DMS 273 treated with DMSO at 0.1 percent for 48 hours (cell line): ENCODE measurements at regions not wholly inside any gene's neighbourhood (a gene's known extent, or its start where the extent isn't known, plus 50 kb on each side); places are given as distances from the start of the nearest gene placed in this dataset.

Experiments used
- DNase-seq: peaks from one replicate; lab custom pipeline; 2025; lab: John Stamatoyannopoulos, UW

DNA sequence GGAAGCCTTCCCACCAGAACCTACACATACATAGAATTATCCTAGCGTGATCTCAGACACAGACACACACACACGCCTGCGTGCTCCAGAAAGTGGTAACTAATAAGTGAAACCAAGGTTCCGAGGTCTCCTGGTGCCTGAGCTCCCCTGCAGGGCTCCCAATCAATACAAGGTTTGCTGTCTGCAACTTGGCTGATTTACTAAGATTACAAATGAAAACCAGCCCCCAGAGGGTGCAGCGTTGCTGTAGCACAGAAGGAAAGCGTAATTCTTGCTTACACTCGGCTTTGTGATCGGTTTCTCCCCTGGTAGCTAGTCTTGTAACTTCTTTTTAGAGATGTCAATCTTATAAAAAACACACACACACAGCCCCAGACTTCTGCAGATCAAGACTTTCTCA, 334.1 kb upstream of the XYLT1 start:
- no peak for DNase-seq

DNA sequence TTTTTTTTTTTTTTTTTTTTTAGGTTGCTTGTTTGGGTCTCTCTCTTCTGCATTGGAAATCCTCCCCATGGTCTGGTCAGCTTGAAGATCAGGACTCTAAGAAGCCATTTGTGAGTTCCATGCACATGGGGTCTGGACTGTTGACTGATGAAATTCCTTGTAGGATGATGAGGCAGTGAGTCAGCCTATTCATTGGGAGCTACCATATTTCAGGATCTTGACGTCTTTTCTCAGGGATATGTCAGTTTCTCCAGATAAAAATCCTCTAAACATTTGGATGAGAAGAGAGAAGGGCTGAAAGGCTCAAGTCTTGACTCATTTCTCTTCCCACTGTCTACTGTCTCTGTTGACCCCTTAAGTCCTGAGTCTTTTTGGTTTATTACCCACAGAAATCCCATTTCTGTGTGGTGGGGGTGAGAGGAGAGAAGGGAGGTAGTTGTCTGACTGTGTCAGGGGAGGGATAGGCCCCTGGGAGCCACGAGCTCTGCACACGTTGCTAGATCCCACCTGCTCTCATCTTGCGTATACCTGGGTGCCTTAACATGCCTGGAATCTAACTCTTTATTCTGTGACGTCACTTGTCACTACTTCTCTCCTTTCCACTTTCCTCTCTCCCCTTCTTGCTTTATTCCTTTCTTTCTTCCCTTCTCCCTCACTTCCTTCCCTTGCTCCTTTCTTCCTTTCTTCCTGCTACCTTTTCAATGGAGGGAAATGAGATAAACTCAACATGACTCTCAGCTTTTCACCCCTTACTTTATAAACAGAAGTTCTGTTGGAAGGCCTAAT, 333.1 kb upstream of the XYLT1 start:
- DNase-seq = no peak

DNA sequence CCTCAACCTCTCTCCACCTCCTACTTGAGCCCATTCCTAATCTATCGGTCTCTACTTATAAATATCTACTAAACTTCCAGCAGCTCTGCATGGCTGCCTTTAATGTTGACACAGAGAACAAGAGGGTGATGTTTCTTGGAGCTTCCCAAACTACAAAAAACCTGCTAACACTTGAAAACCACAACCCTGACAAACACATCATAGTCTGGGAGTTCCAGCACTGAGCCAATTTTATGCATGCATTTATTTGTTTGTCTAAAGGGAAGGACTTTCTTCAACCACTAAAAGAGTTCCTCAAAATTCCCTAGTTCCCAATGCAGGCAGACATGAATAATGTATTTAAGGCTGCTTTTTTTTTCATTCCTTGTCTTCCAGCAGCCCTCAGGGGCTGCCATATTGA, 331.8 kb upstream of the XYLT1 start:
- no peak for DNase-seq

DNA sequence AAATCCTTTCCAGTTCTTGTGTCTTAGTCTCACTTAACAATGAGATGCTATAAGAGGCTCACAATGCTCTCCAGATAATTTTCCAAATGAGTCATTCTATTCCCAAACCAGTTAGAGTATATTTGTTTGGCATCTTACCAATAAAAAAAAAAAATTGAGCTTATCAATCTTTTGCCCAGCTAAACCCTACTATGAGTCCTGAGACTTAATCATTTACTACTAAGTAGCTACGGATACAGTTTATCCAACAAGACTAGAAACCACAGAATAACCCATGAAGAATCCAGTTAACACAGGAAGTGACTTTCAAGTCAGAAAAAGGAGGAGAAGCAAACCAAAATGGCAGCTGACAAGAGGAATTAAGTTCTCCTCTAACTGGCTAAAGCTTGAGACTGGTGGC, 330.3 kb upstream of the XYLT1 start:
- no peak for DNase-seq

DNA sequence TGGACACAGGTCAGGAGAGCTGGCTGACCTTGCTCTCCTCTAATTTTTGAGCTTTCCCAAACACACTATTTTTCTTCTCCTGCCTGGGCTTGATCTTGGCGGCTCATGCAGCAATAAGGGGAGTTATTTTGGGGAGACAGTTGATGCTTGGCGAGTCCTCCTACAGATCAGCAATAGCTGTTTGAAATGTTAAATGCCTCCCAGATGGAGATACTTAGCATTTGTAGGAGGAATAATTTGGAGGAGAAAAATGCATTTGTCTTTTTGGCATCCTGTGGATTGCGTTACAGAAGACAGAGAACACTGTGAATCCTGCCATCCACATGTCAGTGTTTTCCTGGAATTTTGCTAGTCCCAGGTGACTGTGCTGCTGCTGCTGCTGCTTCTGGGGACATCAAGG, 328.0 kb upstream of the XYLT1 start:
- no peak for DNase-seq

DNA sequence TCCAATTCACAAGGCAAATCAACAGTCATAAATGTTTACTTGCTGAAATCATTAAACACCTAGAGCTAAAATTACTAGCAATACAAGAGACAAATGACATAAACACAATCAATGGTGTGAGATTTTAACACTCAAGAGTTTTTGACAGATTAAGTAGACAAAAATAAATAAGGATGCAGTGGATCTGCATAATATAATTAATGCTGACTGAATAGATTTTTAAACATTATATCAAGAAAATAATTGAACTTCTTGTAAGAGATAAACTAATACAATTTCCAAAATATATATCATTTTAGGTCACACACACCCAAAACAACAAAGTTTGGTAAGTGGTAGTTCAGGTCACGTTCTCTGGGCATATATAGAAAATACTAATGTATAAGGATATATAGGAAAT, 322.6 kb upstream of the XYLT1 start:
- DNase-seq = no peak

DNA sequence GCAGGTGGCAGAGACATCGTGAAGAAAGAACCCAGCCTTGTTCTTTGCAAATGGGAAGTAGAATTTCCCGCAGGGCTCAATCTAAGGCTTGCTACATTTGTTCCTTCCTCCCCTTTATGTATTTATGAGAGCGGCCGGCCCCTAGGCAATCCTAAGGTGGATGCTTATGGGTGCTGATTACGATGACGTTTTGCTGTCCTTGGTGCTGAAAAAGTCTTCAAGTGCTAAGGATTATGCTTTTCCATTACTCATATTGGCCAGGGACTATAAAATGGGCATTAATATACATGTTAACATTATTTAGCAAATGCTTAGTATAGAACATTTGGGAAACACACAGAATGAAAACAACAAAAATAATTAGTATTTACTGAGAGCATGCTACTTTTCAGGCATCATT, 313.3 kb upstream of the XYLT1 start:
- no peak for DNase-seq

DNA sequence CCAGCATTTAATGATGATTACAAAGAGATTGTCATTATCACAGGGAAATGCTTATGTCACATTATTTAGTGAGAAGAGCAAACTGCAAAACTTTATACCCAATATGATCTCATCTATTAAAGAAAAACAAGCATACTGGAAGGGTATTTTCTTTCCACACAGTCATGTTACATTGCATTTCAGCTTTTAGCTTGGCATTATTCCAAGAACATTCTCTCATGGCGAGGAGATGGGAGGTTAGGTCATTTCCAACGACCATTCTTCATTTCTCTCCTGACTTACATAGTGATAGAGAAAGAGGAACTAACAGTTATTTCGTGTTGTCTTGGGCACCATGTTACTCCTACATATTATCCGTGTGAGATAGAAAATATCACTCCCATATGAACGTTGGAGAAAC, 309.4 kb upstream of the XYLT1 start:
- no peak for DNase-seq

DNA sequence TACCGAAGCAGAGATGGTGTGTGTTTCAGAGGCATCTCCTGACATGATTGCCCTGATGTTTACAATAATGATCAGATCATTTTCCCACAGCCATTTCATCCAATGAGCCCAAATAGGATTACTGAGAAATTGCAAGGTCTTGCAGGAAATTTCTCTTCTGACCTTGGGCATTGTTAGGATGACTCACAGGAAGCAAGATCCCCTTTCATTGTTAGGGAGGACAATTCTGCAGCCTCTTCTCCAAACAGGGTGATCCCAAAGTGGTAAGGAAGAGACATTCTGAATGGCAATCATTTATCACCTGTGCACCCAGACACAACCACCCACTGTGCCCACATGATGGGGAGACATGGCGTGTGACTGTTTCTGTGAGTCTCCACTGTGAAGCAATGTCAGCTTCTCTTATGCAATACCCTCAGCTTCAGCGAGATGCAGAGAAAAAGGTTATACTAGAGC, 306.7 kb upstream of the XYLT1 start:
- no peak for DNase-seq

DNA sequence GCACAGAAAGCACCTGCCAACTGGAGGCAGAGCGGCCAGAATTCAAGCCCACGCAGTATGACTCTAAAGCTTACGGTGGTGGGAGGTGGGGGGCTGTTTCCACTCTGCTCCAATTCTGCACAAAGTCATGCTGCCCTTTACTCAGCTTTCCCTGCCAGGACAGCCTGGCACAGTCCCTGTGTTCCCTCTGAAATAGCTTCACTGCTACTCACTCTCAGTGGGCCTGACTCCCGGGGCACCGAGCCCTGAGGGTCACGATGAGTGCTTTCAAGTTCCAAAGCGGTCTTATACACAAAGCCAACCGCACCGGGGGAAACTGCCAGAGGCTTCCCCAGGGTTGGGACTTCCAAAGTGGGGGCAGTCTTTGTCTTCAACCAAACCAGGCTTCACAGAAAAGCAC, 306.1 kb upstream of the XYLT1 start:
- DNase-seq = no peak

DNA sequence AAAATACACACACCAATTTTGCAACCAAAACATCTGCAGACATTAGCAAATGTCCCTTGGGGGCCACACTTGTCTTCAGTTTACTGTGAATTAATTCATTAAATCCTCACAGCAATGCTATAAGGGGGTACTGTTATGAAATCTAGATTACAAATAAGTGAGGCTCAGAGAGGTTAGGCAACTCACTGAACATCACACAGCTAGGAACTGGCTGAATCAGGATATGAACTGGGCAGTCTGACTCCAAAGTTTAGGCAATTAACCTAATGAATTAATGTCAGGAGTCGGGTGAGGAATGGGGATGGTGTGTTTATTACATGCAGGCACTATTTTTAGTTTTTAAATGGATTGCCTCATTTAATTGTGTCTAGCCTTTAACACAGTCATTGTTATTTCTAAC, 305.7 kb upstream of the XYLT1 start:
- DNase-seq = no peak

DNA sequence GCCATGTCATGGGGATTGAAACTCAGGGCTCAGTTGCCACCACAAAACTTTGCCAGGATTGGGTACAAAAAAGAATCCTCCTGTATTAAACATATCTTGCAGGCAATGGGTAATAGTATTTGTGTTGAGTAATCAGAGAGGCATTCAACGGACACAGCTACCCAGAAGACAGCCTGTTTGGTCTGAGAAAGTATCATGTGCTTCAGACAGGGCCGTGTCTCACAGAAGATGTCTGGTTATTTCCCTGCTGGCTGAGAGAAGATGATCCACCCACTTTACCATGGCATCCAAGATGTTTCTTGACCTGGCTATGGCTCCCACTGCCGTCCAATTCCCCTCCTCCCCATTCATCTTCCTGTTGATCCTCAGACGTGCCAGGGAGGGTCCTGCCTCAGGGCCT, 304.3 kb upstream of the XYLT1 start:
- no peak for DNase-seq

DNA sequence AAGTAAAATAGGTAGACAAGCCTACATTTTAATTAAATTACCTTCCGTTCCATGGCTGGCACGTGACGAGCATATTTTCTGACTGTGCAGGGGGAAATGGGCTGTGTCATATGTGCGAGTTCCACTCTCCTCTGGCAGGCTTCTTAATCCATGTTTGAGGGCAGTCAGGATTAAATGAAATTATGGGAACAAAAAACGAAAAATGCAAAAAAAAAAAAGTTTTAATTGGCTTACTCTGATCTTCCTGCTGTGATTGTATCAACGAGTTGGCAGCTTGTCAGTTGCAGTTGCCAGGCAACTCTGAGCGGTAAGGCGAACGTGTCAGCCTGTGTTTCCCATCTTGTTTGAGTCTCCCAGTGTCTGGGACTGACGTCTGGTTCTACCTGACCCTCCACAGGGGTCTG, 302.9 kb upstream of the XYLT1 start:
- no peak for DNase-seq

DNA sequence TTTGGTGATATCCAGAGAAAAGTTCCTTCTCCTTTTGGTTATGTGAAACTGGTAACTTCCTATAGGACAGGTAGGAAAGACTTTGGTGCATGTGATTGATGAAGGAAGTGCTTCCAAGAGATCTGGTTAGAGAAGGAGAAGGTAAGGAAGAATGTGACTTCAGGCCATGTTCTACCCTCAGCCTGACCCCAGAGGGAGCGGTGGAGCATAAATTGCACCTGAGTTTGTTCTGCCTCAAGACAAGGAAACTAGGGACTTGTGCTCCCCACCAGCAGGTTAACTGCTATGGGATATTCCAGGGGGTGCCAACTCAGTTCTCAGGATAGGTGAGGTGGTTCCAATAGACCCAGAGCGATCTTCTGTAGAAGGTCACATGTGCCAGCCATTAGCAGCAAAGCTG, 299.3 kb upstream of the XYLT1 start:
- no peak for DNase-seq

DNA sequence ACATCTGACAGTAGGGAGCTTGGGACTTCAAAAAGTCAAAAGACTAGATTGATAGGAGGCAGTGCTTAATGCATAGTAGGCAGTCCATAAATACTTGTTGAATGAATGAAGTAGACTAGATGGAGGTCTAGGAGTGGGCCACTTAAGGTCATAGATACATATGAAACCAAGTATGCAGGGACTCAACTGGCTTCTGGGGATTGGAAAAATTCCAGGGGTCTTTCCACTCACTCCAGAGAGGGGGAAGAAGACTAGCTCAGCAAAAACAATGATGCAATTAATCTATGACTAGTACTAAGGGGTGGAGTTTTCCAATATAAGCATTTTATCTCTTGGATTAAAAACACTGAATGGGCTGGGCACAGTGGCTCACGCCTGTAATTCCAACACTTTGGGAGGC, 298.3 kb upstream of the XYLT1 start:
- DNase-seq = no peak

DNA sequence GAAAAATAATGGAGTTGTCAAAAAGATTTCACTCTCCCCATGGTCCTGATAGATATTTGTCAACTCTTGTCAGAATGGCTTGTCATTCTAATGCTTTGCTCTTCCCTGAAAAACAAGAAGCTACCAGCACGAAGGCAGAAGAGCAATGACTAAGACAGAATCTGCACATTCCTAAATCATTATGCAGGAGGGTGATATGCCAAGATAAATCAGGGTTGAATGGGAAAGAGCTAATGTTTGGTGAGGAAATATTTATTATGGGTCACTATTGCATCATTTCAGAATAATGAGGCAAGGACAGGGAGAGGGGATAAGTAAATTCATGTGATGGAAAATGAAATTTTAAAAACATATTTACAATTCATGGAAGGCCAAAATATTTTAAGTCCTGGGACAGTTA, 297.5 kb upstream of the XYLT1 start:
- no peak for DNase-seq

DNA sequence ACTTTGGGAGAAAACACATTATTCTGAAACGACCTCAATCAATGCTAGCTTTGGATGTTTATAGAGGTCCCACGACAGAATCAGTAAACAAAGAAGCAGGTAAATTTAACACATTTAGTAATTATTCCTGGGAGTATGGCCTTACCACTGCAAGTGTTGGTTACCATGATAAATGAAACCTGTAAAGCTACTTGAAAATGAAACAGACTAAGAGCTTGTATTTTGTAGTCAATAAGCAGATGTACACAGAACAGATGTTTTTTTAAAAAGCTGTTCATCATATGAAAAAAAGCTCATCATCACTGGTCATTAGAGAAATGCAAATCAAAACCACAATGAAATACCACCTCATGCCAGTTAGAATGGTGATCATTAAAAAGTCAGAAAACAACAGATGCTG, 295.3 kb upstream of the XYLT1 start:
- DNase-seq = no peak

DNA sequence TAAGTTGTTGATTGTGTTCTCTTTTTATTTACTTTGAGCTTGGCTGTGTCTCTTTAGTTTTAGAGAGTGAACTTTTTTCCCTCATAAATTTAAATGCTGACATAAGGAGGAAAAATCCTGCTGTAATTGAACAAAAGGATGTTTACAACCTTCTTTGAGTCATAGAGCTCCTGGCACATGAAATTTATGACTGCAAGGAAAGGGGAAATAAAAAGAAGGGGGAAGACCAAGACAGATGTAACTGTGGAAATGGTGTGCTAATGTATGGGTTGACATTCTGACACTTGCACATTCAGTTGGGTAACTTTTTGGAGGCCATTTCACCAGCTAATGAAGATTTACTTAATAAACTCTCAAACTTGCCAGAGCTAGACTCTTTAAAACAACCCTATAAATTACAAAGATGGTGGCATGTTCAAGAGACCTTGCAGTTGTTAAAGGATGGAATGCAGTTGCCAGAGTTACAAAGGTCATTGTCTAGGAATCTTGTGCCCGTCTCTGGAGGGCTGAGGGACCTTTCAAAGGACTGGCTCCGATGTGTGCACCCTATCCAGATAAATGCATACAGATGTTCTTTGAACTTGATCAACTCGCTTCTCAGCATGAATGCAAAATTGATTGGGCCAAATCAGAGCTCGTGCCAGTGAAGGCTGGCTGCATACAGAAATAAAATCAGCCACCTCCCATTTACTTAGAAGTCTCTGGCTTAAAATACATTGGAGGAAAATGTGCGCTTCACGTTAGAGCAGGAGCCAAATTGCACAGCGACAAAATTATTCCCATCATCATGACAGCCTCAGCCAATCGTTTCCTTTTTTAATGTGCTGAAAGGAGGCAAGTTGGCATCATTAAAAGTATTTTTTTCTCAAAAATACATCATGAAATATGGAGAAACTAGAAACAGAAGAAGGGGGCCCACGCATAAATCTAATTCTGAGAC, 289.0 kb upstream of the XYLT1 start:
- DNase-seq = no peak

DNA sequence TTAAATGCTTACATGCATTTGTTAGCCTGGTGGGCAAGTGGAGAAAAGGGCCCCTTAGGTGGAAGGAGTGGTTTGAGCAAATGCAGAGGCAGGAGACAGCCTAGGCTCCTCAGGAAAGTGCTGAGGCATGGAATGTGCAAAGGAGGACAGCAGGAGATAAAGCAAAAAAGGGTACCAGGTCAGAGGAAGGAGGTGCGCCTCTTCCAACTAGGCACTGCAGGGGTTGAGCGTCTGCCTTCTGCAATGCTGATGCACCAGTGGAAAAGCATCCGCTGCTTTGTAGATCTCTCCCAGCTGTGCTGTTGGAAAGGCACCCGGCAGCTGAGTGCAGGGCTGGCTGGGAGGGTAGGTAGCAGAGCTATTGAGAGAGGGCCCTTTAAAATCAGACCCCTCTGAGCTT, 287.0 kb upstream of the XYLT1 start:
- DNase-seq = no peak

DNA sequence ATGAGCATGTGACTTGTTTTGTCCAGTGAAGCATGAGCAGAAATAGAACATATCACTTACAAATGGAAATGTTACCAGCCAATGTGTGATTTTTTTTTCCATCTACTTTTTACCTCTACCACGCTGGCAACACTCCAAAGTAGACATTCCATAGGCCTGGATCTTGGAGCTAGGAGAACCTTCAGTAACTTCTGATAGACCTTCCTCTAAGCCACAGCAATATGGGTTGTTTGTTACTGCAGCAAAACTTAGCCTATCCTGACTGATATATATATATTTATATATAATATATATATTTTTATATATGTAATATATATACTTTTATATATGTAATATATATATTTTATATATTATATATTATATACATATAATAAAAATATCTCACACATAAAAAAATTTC, 284.4 kb upstream of the XYLT1 start:
- DNase-seq = no peak

DNA sequence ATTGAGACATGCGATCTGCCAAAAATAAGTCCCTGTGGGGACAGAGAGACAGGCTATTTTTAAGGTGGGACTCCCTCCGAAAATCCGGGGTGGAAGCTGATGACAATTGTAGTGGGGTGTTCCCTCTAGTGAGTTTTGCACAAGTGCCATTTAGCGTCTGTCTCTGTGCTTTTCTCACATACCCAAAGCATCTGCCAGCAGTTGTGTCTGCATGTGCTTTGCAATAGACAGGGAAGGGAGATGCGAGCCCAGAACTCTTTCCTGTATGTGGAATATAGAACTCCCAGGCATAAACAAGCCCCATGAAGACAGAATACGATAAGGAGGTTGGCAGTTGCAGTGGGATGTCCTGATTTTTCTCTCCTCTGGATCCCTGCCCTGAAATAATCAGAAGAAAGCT, 282.7 kb upstream of the XYLT1 start:
- no peak for DNase-seq

DNA sequence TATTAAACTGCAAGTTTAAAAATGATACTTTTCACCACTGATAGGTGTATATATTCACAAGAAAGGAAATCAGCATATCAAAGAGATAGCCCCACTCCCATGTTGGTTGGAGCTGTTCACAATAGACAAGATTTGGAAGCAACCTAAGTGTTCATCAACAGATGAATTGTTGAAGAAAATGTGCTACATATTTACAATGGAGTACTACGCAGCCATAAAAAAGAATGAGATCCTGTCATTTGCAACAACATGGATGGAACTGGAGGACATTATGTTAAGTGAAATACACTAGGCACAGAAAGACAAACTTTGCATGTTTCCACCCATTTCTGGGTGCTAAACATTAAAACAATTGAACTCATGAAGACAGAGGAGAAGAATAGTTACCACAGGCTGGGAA, 278.9 kb upstream of the XYLT1 start:
- no peak for DNase-seq

DNA sequence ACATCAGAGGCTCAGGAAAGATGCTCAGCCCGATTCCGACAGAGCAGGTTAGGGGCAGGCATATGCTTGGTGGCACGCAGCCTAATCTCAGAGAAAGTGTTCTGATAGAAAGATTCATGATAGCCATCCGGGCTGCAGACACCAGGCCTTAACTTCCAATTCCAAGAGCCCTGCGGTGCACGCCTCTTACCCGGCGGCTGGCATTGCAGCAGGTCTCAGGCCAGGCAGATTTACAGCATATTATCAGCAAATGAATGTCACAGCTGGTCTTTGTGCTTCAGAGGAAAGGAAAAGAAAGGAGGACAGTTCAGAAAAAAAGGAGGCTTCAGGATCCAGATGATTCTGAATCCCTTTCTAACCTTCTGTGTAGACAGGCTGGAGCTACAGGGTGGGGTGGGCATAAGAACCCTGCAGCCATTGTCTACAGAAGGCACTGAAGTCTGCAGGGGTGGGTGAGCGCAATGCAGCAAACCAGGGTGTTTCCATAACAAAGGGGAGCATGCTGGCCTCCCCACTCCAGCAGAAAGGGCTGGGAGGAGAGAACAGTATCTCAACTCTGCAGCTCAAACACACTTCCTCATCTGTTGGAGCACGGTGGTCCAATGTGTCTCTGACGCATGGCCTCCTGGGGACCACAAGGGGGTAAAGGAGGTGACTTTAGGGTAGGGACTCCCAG, 277.4 kb upstream of the XYLT1 start:
- DNase-seq = no peak
